ENCODE measurements at regions not wholly inside any gene's neighbourhood (a gene's known extent, or its start where the extent isn't known, plus 50 kb on each side); places are given as distances from the start of the nearest gene placed in this dataset.

DNA sequence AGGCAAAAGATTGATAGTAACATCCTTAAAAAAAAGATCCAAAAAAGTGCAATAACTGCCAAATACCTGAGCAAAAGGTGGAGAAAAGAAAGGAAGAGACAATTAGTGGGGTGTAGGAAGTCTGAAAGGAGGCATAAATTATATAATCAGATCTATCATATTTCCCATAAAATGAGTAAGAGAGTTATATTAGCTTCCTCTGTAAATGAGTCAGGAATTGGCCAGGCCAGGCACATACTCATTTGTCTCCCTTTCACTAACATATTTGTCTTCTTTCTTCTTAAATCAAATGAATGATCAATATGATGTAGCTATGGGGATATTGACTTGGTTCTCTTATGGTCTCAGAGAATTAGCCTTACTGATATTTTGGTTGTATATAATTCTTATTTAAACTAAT is 292.3 kb upstream of the CADM2 start (continued):
- TF ChIP-seq, protein P1, sequence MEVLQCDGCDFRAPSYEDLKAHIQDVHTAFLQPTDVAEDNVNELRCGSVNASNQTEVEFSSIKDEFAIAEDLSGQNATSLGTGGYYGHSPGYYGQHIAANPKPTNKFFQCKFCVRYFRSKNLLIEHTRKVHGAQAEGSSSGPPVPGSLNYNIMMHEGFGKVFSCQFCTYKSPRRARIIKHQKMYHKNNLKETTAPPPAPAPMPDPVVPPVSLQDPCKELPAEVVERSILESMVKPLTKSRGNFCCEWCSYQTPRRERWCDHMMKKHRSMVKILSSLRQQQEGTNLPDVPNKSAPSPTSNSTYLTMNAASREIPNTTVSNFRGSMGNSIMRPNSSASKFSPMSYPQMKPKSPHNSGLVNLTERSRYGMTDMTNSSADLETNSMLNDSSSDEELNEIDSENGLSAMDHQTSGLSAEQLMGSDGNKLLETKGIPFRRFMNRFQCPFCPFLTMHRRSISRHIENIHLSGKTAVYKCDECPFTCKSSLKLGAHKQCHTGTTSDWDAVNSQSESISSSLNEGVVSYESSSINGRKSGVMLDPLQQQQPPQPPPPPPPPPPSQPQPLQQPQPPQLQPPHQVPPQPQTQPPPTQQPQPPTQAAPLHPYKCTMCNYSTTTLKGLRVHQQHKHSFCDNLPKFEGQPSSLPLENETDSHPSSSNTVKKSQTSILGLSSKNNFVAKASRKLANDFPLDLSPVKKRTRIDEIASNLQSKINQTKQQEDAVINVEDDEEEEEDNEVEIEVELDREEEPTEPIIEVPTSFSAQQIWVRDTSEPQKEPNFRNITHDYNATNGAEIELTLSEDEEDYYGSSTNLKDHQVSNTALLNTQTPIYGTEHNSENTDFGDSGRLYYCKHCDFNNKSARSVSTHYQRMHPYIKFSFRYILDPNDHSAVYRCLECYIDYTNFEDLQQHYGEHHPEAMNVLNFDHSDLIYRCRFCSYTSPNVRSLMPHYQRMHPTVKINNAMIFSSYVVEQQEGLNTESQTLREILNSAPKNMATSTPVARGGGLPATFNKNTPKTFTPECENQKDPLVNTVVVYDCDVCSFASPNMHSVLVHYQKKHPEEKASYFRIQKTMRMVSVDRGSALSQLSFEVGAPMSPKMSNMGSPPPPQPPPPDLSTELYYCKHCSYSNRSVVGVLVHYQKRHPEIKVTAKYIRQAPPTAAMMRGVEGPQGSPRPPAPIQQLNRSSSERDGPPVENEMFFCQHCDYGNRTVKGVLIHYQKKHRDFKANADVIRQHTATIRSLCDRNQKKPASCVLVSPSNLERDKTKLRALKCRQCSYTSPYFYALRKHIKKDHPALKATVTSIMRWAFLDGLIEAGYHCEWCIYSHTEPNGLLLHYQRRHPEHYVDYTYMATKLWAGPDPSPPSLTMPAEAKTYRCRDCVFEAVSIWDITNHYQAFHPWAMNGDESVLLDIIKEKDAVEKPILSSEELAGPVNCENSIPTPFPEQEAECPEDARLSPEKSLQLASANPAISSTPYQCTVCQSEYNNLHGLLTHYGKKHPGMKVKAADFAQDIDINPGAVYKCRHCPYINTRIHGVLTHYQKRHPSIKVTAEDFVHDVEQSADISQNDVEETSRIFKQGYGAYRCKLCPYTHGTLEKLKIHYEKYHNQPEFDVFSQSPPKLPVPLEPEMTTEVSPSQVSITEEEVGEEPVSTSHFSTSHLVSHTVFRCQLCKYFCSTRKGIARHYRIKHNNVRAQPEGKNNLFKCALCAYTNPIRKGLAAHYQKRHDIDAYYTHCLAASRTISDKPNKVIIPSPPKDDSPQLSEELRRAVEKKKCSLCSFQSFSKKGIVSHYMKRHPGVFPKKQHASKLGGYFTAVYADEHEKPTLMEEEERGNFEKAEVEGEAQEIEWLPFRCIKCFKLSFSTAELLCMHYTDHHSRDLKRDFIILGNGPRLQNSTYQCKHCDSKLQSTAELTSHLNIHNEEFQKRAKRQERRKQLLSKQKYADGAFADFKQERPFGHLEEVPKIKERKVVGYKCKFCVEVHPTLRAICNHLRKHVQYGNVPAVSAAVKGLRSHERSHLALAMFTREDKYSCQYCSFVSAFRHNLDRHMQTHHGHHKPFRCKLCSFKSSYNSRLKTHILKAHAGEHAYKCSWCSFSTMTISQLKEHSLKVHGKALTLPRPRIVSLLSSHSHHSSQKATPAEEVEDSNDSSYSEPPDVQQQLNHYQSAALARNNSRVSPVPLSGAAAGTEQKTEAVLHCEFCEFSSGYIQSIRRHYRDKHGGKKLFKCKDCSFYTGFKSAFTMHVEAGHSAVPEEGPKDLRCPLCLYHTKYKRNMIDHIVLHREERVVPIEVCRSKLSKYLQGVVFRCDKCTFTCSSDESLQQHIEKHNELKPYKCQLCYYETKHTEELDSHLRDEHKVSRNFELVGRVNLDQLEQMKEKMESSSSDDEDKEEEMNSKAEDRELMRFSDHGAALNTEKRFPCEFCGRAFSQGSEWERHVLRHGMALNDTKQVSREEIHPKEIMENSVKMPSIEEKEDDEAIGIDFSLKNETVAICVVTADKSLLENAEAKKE (CRISPR knock-in tag; IDR thresholded peaks at IDR 0.05): no peak
- TF ChIP-seq NANOG (IDR thresholded peaks at IDR 0.05; ENCODE audit: borderline replicate concordance): no peak
- no peak for TF ChIP-seq EZH2phosphoT487 (IDR thresholded peaks at IDR 0.05; ENCODE audit: unreplicated experiment)
- no peak for TF ChIP-seq CREB1 (CRISPR knock-in tag; IDR thresholded peaks at IDR 0.05; ENCODE audit: low read depth)
- no peak for TF ChIP-seq EZH2 (IDR thresholded peaks at IDR 0.05; ENCODE audit: low read depth, unreplicated experiment)

DNA sequence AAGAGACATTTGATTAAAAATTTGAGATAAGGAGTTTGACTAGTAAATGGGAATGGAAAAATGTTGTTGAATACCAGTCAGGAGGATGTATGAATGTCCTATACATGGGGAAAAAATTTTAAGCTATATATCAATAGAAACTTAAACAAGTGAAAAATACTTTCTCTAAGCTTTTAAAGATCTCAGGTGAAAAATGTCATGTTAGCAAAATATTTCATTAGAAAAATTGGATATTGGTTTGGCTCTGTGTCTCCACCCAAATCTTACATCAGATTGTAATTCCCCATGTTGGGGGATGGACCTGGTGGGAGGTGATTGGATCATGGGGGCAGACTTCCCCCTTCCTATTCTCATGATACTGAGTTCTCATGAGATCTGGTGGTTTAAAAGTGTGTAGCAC is 279.6 kb upstream of the CADM2 start:
- H3K27me3 ChIP-seq (ENCODE audit: insufficient read depth): no peaks in the 10 kb centered on the region
- no peak overlapping the region for H2AFZ ChIP-seq
- no peaks in the 10 kb centered on the region for H3K4me1 Mint-ChIP-seq
- no peak overlapping the region for H3K4me3 ChIP-seq
- no peaks in the 10 kb centered on the region for H4K20me1 ChIP-seq (replicated peaks; ENCODE audit: insufficient read depth)
- H3K9me3 Mint-ChIP-seq: no peaks in the 10 kb centered on the region
- no peak overlapping the region for H3K27ac Mint-ChIP-seq
- ATAC-seq: no peak
- no peaks in the 10 kb centered on the region for H3K9me2 ChIP-seq (ENCODE audit: insufficient read depth)
- no peak overlapping the region for H3K4me3 Mint-ChIP-seq
- DNase-seq (ENCODE audit: low spot score): no peak
- H3F3A ChIP-seq (replicated peaks; ENCODE audit: low read depth): no peaks in the 10 kb centered on the region
- H3K4me2 ChIP-seq: no peak overlapping the region
- no peaks in the 10 kb centered on the region for H3K4me1 ChIP-seq (ENCODE audit: insufficient read depth)
- no peak overlapping the region for H3K27ac ChIP-seq (ENCODE audit: low read depth)
- H3K36me3 ChIP-seq (ENCODE audit: insufficient read depth): no peaks in the 10 kb centered on the region
- peaks cover 2% of the 10 kb centered on the region for H3K27me3 Mint-ChIP-seq (ENCODE audit: insufficient read depth, low read depth, poor library complexity)
- no peaks in the 10 kb centered on the region for H3K79me2 ChIP-seq (replicated peaks; ENCODE audit: insufficient read depth)
- no peaks in the 10 kb centered on the region for H3K36me3 Mint-ChIP-seq (ENCODE audit: low read depth)
- TF ChIP-seq EZH2 (IDR thresholded peaks at IDR 0.05; ENCODE audit: low read depth, unreplicated experiment): no peak
- no peak for TF ChIP-seq NANOG (IDR thresholded peaks at IDR 0.05; ENCODE audit: borderline replicate concordance)
- TF ChIP-seq, protein P2, sequence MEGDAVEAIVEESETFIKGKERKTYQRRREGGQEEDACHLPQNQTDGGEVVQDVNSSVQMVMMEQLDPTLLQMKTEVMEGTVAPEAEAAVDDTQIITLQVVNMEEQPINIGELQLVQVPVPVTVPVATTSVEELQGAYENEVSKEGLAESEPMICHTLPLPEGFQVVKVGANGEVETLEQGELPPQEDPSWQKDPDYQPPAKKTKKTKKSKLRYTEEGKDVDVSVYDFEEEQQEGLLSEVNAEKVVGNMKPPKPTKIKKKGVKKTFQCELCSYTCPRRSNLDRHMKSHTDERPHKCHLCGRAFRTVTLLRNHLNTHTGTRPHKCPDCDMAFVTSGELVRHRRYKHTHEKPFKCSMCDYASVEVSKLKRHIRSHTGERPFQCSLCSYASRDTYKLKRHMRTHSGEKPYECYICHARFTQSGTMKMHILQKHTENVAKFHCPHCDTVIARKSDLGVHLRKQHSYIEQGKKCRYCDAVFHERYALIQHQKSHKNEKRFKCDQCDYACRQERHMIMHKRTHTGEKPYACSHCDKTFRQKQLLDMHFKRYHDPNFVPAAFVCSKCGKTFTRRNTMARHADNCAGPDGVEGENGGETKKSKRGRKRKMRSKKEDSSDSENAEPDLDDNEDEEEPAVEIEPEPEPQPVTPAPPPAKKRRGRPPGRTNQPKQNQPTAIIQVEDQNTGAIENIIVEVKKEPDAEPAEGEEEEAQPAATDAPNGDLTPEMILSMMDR (conservative IDR thresholded peaks at IDR 0.05; ENCODE audit: low read depth in 2 of 2): no peak
- TF ChIP-seq, protein P3, sequence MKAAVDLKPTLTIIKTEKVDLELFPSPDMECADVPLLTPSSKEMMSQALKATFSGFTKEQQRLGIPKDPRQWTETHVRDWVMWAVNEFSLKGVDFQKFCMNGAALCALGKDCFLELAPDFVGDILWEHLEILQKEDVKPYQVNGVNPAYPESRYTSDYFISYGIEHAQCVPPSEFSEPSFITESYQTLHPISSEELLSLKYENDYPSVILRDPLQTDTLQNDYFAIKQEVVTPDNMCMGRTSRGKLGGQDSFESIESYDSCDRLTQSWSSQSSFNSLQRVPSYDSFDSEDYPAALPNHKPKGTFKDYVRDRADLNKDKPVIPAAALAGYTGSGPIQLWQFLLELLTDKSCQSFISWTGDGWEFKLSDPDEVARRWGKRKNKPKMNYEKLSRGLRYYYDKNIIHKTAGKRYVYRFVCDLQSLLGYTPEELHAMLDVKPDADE (IDR thresholded peaks at IDR 0.05): no peak
